ENCODE measurements at regions not wholly inside any gene's neighbourhood (a gene's known extent, or its start where the extent isn't known, plus 50 kb on each side); places are given as distances from the start of the nearest gene placed in this dataset.

- H3K4me1 ChIP-seq: no peaks in the 10 kb centered on the region
- H3K9me3 ChIP-seq: peaks cover 0 to 11% of the 10 kb centered on the region in 2 donors
- no peak for DNase-seq (ENCODE audit: low spot score in 2 of 2)
- no peak overlapping the region for H3K27ac ChIP-seq
- no peaks in the 10 kb centered on the region for H3K36me3 ChIP-seq
- H3K4me3 ChIP-seq: no peak overlapping the region
- intact Hi-C loops (cut with DNase I): no loop called here
- no peaks in the 10 kb centered on the region for H3K27me3 ChIP-seq
- TF ChIP-seq CTCF (IDR thresholded peaks at IDR 0.05): no peak
Measured at GRCh38 chr5:146995878-146996277, 117.3 kb upstream of the PPP2R2B start.

GRCh38 chr5:147015405-147015804 is 136.8 kb upstream of the PPP2R2B start:
- Histone ChIP-seq H3K4me1 (no peaks in the 10 kb centered on the region), H3K27ac (no peak overlapping the region), H3K36me3 (no peaks in the 10 kb centered on the region), H3K27me3 (no peaks in the 10 kb centered on the region), H3K9me3 (no peaks in the 10 kb centered on the region), H3K4me3 (no peak overlapping the region)
- TF ChIP-seq CTCF (IDR thresholded peaks at IDR 0.05): no peak
- DNase-seq (ENCODE audit: low spot score in 2 of 2): no peak
- intact Hi-C loops (cut with DNase I): no loop called here

- no peak overlapping the region for H3K4me3 ChIP-seq
- TF ChIP-seq CTCF (IDR thresholded peaks at IDR 0.05): no peak
- intact Hi-C loops (cut with DNase I): no loop called here
- no peaks in the 10 kb centered on the region for H3K4me1 ChIP-seq
- no peak overlapping the region for H3K27ac ChIP-seq
- no peaks in the 10 kb centered on the region for H3K27me3 ChIP-seq
- H3K9me3 ChIP-seq: no peaks in the 10 kb centered on the region
- DNase-seq (ENCODE audit: low spot score in 2 of 2): no peak
- no peaks in the 10 kb centered on the region for H3K36me3 ChIP-seq
Measured at GRCh38 chr5:147017191-147017590, 138.6 kb upstream of the PPP2R2B start.

GRCh38 chr5:147017621-147018020 is 139.1 kb upstream of the PPP2R2B start:
- no peak overlapping the region for H3K27ac ChIP-seq
- intact Hi-C loops (cut with DNase I): no loop called here
- TF ChIP-seq CTCF (IDR thresholded peaks at IDR 0.05): no peak
- no peak for DNase-seq (ENCODE audit: low spot score in 2 of 2)
- no peaks in the 10 kb centered on the region for H3K9me3 ChIP-seq
- H3K36me3 ChIP-seq: no peaks in the 10 kb centered on the region
- H3K4me3 ChIP-seq: no peak overlapping the region
- H3K4me1 ChIP-seq: no peaks in the 10 kb centered on the region
- no peaks in the 10 kb centered on the region for H3K27me3 ChIP-seq

- TF ChIP-seq CTCF (IDR thresholded peaks at IDR 0.05): no peak
- intact Hi-C loops (cut with DNase I): no loop called here
Measured at GRCh38 chr5:147018812-147019211, 140.3 kb upstream of the PPP2R2B start.

GRCh38 chr5:147036691-147037245 is 158.2 kb upstream of the PPP2R2B start:
- DNase-seq (ENCODE audit: low spot score in 2 of 2): no peak
- H3K27me3 ChIP-seq: no peaks in the 10 kb centered on the region
- TF ChIP-seq CTCF (IDR thresholded peaks at IDR 0.05): no peak
- no peaks in the 10 kb centered on the region for H3K4me1 ChIP-seq
- no peak overlapping the region for H3K4me3 ChIP-seq
- intact Hi-C loops (cut with DNase I): no loop called here
- H3K36me3 ChIP-seq: no peaks in the 10 kb centered on the region
- H3K27ac ChIP-seq: no peak overlapping the region
- H3K9me3 ChIP-seq: no peaks in the 10 kb centered on the region

More at GRCh38 chr5:147018812-147019211, 140.3 kb upstream of the PPP2R2B start:
- DNase-seq (ENCODE audit: low spot score in 2 of 2): no peak
- Histone ChIP-seq H3K9me3 (no peaks in the 10 kb centered on the region), H3K4me3 (no peak overlapping the region), H3K27me3 (no peaks in the 10 kb centered on the region), H3K4me1 (no peaks in the 10 kb centered on the region), H3K27ac (no peak overlapping the region), H3K36me3 (no peaks in the 10 kb centered on the region)
